ENCODE measurements at regions not wholly inside any gene's neighbourhood (a gene's known extent, or its start where the extent isn't known, plus 50 kb on each side); places are given as distances from the start of the nearest gene placed in this dataset.

GRCh38 chr21:14879458-14879857 is 185.3 kb downstream of the NRIP1 start:
- TF ChIP-seq CTCF (IDR thresholded peaks at IDR 0.05) (no peak), POLR2A (IDR thresholded peaks at IDR 0.05) (no peak)
